K562 (cell line): ENCODE measurements at regions not wholly inside any gene's neighbourhood (a gene's known extent, or its start where the extent isn't known, plus 50 kb on each side); places are given as distances from the start of the nearest gene placed in this dataset.
"Not testable (repeated sequence)": the region's sequence is repeated elsewhere in the genome, so short reads cannot be mapped to it uniquely, and the experiment has no call there.

ENCODE experiments used
- ATAC-seq: fragments of 200-7000 bp; cut with Tn5 transposase; 3 replicates; pipeline ENCODE4 v1.9.1; 2020; ENCODE audit warnings: moderate library complexity
- BruUV-seq: library from RNA; stranded (reverse); fragments of 400-500 nt; replicated peaks from 2 replicates; lab custom pipeline; 2021; lab: Mats Ljungman, UMichigan
- CTCF ChIA-PET: fragments of 300-600 bp; formaldehyde crosslinking; extraction: SDS; loops from one replicate; lab custom pipeline; 2021; ENCODE audit warnings: low intra/inter-chr PET ratio; lab: Yijun Ruan, JAX
- POLR2A ChIA-PET: fragments of 300-600, 350-650 bp; sonication (Branson Sonifier 250); formaldehyde crosslinking; extraction: SDS; loops from one replicate; lab custom pipeline; 2021; ENCODE audit warnings: antibody characterized with exemption, inconsistent platforms; lab: Yijun Ruan, JAX
- DNase-seq, 4 experiments: peaks; one replicate each; pipeline versions ENCODE4 v3.0.0 to v3.0.0-alpha.2; 2011 to 2018; ENCODE audit warnings: low spot score in 3 of 4, mixed read lengths in 3 of 4; ENCODE audit errors: extremely low read depth in 1 of 4
- FAIRE-seq: peaks from 2 replicates; lab custom pipeline; 2011; peaks lifted over from hg19 to GRCh38; lab: Jason Lieb, UNC
- H2AFZ ChIP-seq: 2 replicates; pipeline ENCODE4 v1.6.0; 2011; ENCODE audit warnings: low read depth, low read length, control low read depth, inconsistent platforms
- H3K27ac ChIP-seq: fragments of 200-600 bp; 3 replicates; pipeline ENCODE4 v1.8.0; 2011; ENCODE audit warnings: low read depth, mild to moderate bottlenecking, control low read depth, inconsistent platforms, low read length, moderate library complexity, mixed read lengths; ENCODE audit errors: extremely low read depth
- H3K27me3 ChIP-seq, 2 experiments: fragments of 300-600 bp in 1 of 2; 2 replicates in 1 of 2; 3 replicates in 1 of 2; pipeline versions ENCODE4 v1.6.0 to v1.8.0; 2011; ENCODE audit warnings: inconsistent platforms in 2 of 2, low read length in 2 of 2, mild to moderate bottlenecking in 1 of 2, mixed read lengths in 1 of 2, moderate library complexity in 1 of 2; ENCODE audit not compliant: control insufficient read depth in 2 of 2, insufficient read depth in 2 of 2
- H3K36me3 ChIP-seq: fragments of 300-600 bp; 3 replicates; pipeline ENCODE4 v1.8.0; 2011; ENCODE audit warnings: mild to moderate bottlenecking, low read length, inconsistent platforms; ENCODE audit not compliant: control insufficient read depth, insufficient read depth
- H3K4me1 ChIP-seq, 2 experiments: fragments of 200-600 bp in 1 of 2; replicated peaks in 1 of 2; 2 replicates in 1 of 2; 3 replicates in 1 of 2; pipeline versions ENCODE4 v1.5.1 to v1.8.0; 2011; ENCODE audit warnings: inconsistent platforms in 2 of 2, low read length in 2 of 2, mild to moderate bottlenecking in 1 of 2, mixed read lengths in 1 of 2, moderate library complexity in 1 of 2; ENCODE audit not compliant: control insufficient read depth in 2 of 2, insufficient read depth in 2 of 2
- H3K4me2 ChIP-seq: 2 replicates; pipeline ENCODE4 v1.6.1; 2011; ENCODE audit warnings: low read length, control low read depth, inconsistent platforms, mixed read lengths; ENCODE audit not compliant: insufficient read depth
- H3K4me3 ChIP-seq: fragments of 200-600 bp; sonication (generic), shearing (Covaris generic); 2 replicates; pipeline ENCODE4 v1.5.1; 2016; ENCODE audit warnings: control low read depth, inconsistent platforms
- H3K79me2 ChIP-seq: fragments of 200-600 bp; 3 replicates; pipeline ENCODE4 v1.8.0; 2011; ENCODE audit warnings: low read length, inconsistent platforms; ENCODE audit not compliant: control insufficient read depth, insufficient read depth
- H3K9ac ChIP-seq, 2 experiments: 2 replicates each; pipeline versions ENCODE4 v1.6.0 to v1.6.1; 2011; ENCODE audit warnings: low read depth in 2 of 2, low read length in 2 of 2, control low read depth in 1 of 2, inconsistent platforms in 1 of 2, mild to moderate bottlenecking in 1 of 2, mixed read lengths in 1 of 2; ENCODE audit not compliant: insufficient read depth in 1 of 2
- H3K9me1 ChIP-seq: one replicate; pipeline ENCODE4 v1.6.0; 2011; ENCODE audit warnings: inconsistent platforms, mild to moderate bottlenecking, low read length, moderate library complexity; ENCODE audit not compliant: control insufficient read depth, insufficient read depth
- H3K9me3 ChIP-seq: replicated peaks from 2 replicates; pipeline ENCODE4 v1.5.1; 2011; ENCODE audit warnings: low read depth, low read length, inconsistent platforms; ENCODE audit not compliant: control insufficient read depth, insufficient read depth
- H4K20me1 ChIP-seq: replicated peaks from 2 replicates; pipeline ENCODE4 v1.6.1; 2011; ENCODE audit warnings: low read length, inconsistent platforms, mixed read lengths; ENCODE audit not compliant: control insufficient read depth, insufficient read depth
- CTCFL ChIP-seq: IDR thresholded peaks from 2 replicates; pipeline ENCODE4 v1.6.1; 2011; ENCODE audit warnings: borderline replicate concordance, low read depth, mild to moderate bottlenecking, moderate library complexity, low read length; ENCODE audit not compliant: insufficient read depth, poor library complexity, severe bottlenecking
- ELF4 ChIP-seq: fragments of 450-650 bp; formaldehyde crosslinking; IDR thresholded peaks from 2 replicates; pipeline ENCODE4 v1.4.0; 2022; ENCODE audit warnings: missing genetic modification characterization
- NONO ChIP-seq, 2 experiments: fragments of 200-400 bp in 1 of 2; fragments of 450-650 bp in 1 of 2; formaldehyde crosslinking in 1 of 2; IDR thresholded peaks; 2 replicates each; pipeline ENCODE4 v1.6.1; 2017; ENCODE audit warnings: low read depth in 2 of 2, mild to moderate bottlenecking in 2 of 2, moderate library complexity in 2 of 2, low read length in 1 of 2
- PRMT5 ChIP-seq: sonication (generic); formaldehyde crosslinking; IDR thresholded peaks from 2 replicates; pipeline ENCODE4 v1.5.0; 2020; ENCODE audit warnings: missing genetic modification reagents
- RNF2 ChIP-seq: sonication (generic); IDR thresholded peaks from 2 replicates; pipeline ENCODE4 v1.6.1; 2016
- WGBS: fragments of 100-300 bp; shearing (Covaris generic); methylation state at CpG from one replicate; pipeline ENCODE4 v1.1.6; 2016; ENCODE audit warnings: low coverage, mixed read lengths; ENCODE audit not compliant: insufficient coverage; ENCODE audit errors: missing lambda C conversion rate; 5-methylcytosine and 5-hydroxymethylcytosine counted together
- in situ Hi-C: fragments of 300-500 bp; cut with MboI; formaldehyde crosslinking; loops from 4 replicates; pipeline ENCODE4 v1.15.0; 2018; ENCODE audit warnings: inconsistent platforms, mixed read lengths
- intact Hi-C: fragments of 100-400 bp; cut with micrococcal nuclease; formaldehyde crosslinking; loops from 2 replicates; pipeline ENCODE4 v1.14.2; 2022
- TF ChIP-seq, protein P1 (sequence below): sonication (generic); formaldehyde crosslinking; IDR thresholded peaks from 2 replicates; pipeline ENCODE4 v1.8.0; 2022; ENCODE audit warnings: mild to moderate bottlenecking, missing genetic modification reagents

DNA sequence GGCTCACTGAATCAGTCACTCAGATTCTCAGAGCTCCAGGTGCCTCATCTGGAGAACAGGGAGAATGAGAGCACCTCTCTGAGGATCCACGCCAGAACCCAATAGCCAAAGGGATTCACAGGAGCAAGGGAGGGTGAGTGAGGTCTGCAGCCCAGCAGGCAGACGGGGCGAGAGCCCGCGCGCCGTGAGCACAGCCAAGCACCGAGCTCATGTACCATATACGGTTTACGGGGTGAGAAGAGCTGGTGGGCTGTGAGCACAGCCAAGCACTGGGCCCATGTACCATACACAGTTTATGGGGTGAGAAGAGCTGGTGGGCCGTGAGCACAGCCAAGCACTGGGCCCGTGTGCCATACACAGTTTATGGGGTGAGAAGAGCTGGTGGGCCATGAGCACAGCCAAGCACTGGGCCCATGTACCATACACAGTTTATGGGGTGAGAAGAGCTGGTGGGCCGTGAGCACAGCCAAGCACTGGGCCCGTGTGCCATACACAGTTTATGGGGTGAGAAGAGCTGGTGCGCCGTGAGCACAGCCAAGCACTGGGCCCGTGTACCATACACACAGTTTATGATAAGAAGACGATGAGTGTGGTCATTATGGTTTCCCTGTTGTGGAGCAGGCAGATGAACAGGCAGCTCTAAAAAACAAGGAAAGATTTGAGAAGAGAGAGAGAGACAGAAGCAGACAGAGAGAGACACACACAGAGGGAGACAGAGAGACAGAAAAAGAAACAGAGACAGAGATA is 125.7 kb upstream of the ANO1 start:
- Histone ChIP-seq H3K9ac (peak overlapping the region in 1 of 2 experiments; percentile 65; a peak in 1 of 4 replicates), H3K9me1 (peaks cover 15% of the 10 kb centered on the region)
- H3K27me3 ChIP-seq = not testable (repeated sequence)
- 0 out of 2 replicates have a peak, but pooled peaks have one; percentile 44 for TF ChIP-seq ELF4 (CRISPR knock-in tag)
- TF ChIP-seq, all 486 proteins: peak for 1; not testable (repeated sequence) for 485
- CTCF ChIA-PET, intact Hi-C loops, H3K4me3 ChIP-seq, FAIRE-seq, BruUV-seq, H3K27ac ChIP-seq, ATAC-seq, H3K9me3 ChIP-seq, H2AFZ ChIP-seq, H3K4me2 ChIP-seq, DNase-seq, H4K20me1 ChIP-seq, in situ Hi-C loops, H3K79me2 ChIP-seq, H3K36me3 ChIP-seq: not testable (repeated sequence)
- peaks cover 40 to 73% of the 10 kb centered on the region in 2 experiments for H3K4me1 ChIP-seq
- WGBS = 83% methylated on average over 14 of the region's 18 CpGs
- POLR2A ChIA-PET = interaction anchor here (0.7 kb wide), 1 partner anchor 1366 kb away, joined by 3 read pairs; no protein-coding TSS in a partner anchor

DNA sequence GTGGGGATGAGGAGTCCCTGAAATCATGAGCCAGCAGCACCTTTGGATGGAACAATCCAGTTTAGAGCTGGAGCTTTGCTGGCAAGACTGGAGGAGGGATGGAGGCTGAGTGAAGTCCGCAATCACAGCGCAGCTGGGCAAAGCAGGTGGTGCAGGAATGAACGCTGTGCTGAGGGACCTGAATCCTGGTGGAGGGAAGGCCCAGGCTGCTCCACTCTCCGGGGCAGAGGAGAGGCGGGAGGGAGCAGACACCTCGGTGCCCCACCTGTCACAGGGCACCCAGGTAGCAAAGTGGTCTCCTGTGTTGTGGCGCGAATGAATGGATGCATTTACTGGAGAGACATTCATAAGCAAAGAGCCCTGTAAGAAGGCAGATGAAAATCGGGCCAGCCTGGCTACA is 124.8 kb upstream of the ANO1 start:
- intact Hi-C loops = no loop called here
- no TSS peak for BruUV-seq
- Histone ChIP-seq H3K79me2 (no peaks in the 10 kb centered on the region), H3K4me3 (no peak overlapping the region), H3K9me3 (no peaks in the 10 kb centered on the region), H4K20me1 (no peaks in the 10 kb centered on the region), H2AFZ (no peak overlapping the region)
- FAIRE-seq (no peak), ATAC-seq (no peak), DNase-seq (no peak)
- POLR2A ChIA-PET = no interaction called here
- TF ChIP-seq PRMT5 (CRISPR knock-in tag) (no peak), NONO (IDR thresholded peaks at IDR 0.05; ENCODE audit: low read depth in 2 of 2, low read length in 1 of 2) (no peak), CTCFL (no peak), RNF2 (no peak)
- TF ChIP-seq, protein P1, sequence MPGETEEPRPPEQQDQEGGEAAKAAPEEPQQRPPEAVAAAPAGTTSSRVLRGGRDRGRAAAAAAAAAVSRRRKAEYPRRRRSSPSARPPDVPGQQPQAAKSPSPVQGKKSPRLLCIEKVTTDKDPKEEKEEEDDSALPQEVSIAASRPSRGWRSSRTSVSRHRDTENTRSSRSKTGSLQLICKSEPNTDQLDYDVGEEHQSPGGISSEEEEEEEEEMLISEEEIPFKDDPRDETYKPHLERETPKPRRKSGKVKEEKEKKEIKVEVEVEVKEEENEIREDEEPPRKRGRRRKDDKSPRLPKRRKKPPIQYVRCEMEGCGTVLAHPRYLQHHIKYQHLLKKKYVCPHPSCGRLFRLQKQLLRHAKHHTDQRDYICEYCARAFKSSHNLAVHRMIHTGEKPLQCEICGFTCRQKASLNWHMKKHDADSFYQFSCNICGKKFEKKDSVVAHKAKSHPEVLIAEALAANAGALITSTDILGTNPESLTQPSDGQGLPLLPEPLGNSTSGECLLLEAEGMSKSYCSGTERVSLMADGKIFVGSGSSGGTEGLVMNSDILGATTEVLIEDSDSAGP (CRISPR knock-in tag) = no peak
- TF ChIP-seq, all 486 proteins: peak for 0
- 49% methylated on average over 9 of the region's 9 CpGs for WGBS
- H3K27me3 ChIP-seq = 0 out of 5 replicates have a peak, but pooled peaks cover 0 to 4% of the 10 kb centered on the region in 2 experiments
- no peak overlapping the region for H3K27ac ChIP-seq
- CTCF ChIA-PET = no interaction called here
- H3K9ac ChIP-seq = no peak overlapping the region
- peaks cover 39 to 71% of the 10 kb centered on the region in 2 experiments for H3K4me1 ChIP-seq
- H3K4me2 ChIP-seq = no peak overlapping the region
- no peaks in the 10 kb centered on the region for H3K36me3 ChIP-seq
- H3K9me1 ChIP-seq = peaks cover 9% of the 10 kb centered on the region
- in situ Hi-C loops = no loop called here
